22Rv1 (cell line): ENCODE measurements at regions not wholly inside any gene's neighbourhood (a gene's known extent, or its start where the extent isn't known, plus 50 kb on each side); places are given as distances from the start of the nearest gene placed in this dataset.

ENCODE experiments used
- H3K27ac ChIP-seq: fragments of 450-650 bp; 2 replicates; pipeline ENCODE4 v1.5.1; 2017
- CTCF ChIP-seq: fragments of 450-650 bp; IDR thresholded peaks from 2 replicates; pipeline ENCODE4 v1.5.1; 2017; ENCODE audit warnings: mild to moderate bottlenecking
- ZFX ChIP-seq: fragments of 450-650 bp; IDR thresholded peaks from 2 replicates; pipeline ENCODE4 v1.6.1; 2017; ENCODE audit warnings: antibody characterized with exemption, borderline replicate concordance

DNA sequence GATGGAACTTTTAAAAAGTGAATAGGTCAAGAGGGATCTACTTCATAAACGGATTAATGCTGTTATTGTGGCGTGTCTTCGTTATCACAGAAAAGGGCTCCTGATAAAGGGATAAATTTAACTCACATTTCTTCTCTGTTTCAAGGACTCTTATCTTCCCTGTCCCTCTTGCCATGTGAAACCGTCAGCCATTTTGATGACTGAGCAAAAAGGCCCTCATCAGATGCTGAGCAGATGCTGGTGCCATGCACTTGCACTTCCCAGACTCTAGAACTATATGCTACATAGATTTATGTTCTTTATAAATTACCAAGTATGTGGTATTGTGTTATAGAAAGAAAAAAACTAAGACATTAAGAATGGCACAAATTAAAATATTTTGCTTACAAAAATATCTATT, 1011.8 kb upstream of the GBE1 start:
- no peak for TF ChIP-seq CTCF
- TF ChIP-seq ZFX = no peak

GRCh38 chr3:82764521-82764920, 1003.1 kb upstream of the GBE1 start:
- TF ChIP-seq ZFX = no peak
- TF ChIP-seq CTCF = no peak

More for the DNA sequence above, 1011.8 kb upstream of the GBE1 start:
- no peak overlapping the region for H3K27ac ChIP-seq

GRCh38 chr3:82761858-82762257, 1000.4 kb upstream of the GBE1 start:
- TF ChIP-seq CTCF (no peak), ZFX (no peak)
- H3K27ac ChIP-seq = no peak overlapping the region

More at GRCh38 chr3:82764521-82764920, 1003.1 kb upstream of the GBE1 start:
- H3K27ac ChIP-seq = no peak overlapping the region

DNA sequence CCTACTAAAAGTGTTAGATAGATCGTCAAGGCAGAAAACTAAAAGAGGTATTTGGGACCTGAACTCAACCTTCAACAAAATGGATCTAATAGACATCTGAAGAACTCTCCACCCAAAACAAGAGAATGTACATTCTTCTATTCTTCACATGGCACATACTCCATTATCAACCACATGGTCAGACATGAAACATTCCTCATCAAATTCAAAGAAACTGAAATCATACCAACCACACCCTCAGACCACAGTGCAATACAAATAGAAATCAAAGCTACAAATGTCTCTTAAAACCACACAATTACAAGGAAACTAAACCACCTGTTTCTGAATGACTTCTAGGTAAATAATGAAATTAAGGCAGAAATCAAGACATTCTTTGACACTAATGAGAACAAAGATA, 984.1 kb upstream of the GBE1 start:
- H3K27ac ChIP-seq = no peak overlapping the region
- no peak for TF ChIP-seq ZFX
- no peak for TF ChIP-seq CTCF

- no peak for TF ChIP-seq ZFX
- no peak for TF ChIP-seq CTCF
Observed at GRCh38 chr3:82743196-82743595, 981.8 kb upstream of the GBE1 start.

DNA sequence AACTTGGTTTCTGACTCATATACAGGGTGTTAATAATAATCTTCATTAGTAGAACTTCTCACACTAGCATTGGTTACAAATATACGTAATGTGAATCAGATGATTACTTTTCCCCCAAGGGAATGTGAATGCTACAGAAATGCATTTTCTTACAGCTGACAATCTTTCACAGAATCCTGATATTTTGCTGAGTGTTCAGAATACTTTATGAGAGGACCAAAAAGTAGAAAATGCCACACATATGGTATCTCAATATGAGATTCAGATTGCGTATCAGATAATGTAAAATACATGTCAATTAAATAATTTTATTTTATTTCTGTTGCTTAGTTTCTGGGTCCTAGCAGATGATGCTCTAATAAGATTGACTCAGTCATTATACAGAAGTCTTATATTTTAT, 979.9 kb upstream of the GBE1 start:
- TF ChIP-seq CTCF (no peak), ZFX (no peak)
- no peak overlapping the region for H3K27ac ChIP-seq

More at GRCh38 chr3:82743196-82743595, 981.8 kb upstream of the GBE1 start:
- H3K27ac ChIP-seq = no peak overlapping the region

DNA sequence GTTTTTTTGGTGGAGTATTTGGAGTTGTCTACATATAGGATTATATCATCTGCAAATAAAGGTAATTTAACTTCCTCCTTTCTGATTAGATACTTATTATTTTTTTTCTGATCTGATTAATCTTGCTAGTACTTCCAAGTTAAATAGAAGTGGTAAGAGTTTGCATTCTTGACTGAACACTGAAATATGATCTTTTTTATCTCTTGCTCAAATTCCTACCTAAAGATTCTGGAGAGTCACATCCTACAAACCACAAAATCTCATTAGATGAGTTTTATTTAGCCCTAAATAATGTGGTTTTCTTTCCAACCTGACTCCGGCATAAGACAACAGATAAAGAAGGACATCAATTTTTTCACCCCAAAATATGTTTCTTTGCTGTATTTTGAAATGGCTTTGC, 977.9 kb upstream of the GBE1 start:
- TF ChIP-seq ZFX (no peak), CTCF (no peak)
- no peak overlapping the region for H3K27ac ChIP-seq
